ENCODE measurements at regions not wholly inside any gene's neighbourhood (a gene's known extent, or its start where the extent isn't known, plus 50 kb on each side); places are given as distances from the start of the nearest gene placed in this dataset.

DNA sequence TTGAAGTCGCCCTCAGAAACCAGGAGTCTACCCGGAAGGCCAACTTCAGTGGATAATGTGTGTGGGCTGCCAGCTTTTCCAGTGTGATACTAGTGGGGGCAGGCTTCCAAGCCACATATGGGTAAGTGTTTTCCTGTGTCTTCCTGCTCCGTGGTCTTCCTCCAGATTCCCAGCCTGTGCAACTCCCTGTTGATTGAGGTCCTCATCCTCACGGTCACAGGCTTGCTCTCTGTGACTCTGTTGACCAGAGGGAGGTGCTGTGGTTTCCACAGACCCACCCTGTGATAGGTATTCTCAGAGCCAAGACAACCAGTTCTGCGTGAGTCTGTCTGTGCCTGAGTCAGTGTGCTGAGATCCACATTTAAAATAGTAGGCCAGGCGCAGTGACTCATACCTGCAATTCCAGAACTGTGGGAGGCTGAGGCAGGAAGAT, 388.0 kb upstream of the IRX2 start:
- TF ChIP-seq, protein P1, sequence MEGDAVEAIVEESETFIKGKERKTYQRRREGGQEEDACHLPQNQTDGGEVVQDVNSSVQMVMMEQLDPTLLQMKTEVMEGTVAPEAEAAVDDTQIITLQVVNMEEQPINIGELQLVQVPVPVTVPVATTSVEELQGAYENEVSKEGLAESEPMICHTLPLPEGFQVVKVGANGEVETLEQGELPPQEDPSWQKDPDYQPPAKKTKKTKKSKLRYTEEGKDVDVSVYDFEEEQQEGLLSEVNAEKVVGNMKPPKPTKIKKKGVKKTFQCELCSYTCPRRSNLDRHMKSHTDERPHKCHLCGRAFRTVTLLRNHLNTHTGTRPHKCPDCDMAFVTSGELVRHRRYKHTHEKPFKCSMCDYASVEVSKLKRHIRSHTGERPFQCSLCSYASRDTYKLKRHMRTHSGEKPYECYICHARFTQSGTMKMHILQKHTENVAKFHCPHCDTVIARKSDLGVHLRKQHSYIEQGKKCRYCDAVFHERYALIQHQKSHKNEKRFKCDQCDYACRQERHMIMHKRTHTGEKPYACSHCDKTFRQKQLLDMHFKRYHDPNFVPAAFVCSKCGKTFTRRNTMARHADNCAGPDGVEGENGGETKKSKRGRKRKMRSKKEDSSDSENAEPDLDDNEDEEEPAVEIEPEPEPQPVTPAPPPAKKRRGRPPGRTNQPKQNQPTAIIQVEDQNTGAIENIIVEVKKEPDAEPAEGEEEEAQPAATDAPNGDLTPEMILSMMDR (IDR thresholded peaks at IDR 0.05): no peak

DNA sequence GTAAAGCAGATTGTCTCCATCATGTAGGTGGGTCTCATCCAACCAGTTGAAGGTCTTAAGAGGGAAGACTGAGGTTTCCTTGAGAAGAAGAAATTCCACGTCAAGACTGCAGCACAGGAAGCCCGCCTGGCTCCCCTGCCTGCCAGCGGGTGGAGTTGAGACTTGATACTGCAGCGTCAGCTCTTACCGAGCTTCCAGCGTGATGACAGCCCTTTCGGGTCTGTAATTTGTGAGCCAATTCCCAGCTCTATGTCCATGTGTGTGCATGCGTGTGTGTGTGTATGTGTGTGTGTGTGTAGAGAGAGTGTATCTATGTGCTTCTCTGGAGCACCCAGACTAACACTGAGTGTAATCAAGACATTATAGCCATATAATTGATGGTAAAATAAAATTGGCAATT, 379.7 kb upstream of the IRX2 start:
- TF ChIP-seq, protein P1 (IDR thresholded peaks at IDR 0.05): no peak

DNA sequence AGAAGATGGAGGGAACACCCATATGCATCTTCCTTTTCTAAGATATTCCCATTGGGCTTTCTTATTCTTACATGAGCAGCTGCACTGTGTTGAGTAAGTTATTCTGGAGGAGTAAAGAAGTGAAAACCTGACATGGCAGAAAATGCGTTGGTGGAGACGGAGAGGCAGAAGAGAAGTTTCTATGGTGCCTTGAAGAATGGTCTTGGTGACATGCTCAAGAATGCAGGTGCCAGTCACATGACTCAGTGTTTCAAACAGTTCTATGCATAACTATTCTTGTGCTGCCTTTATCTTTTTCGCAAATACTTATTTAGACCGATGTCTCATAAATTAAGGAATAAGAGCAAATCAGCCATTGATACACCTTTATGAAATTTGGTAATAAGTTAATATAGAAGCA, 377.8 kb upstream of the IRX2 start:
- TF ChIP-seq, protein P1 (IDR thresholded peaks at IDR 0.05): no peak

DNA sequence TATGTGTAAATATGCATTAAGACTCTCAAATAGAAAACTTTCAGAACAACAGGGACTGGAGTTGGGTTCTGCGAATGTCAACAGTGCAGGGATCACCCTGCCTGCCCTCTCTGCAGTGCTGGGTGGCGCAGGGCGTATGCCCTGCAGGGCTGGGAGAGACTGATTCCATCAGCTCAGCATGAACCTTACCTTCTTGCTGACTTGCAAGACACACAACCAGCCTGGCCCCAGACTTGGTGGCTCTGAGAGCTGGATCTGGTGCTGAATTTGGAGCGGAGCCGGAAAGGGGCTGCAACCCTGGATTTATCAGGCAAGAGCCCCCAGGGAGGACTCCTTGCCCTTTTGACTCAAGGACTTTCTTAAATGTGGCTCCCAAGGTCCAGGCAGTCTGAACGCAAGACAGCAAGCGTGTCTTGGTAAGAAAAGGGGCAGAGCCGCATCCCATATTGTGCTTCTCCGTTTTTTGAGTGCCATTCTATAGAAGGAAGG, 376.0 kb upstream of the IRX2 start:
- TF ChIP-seq, protein P1 (IDR thresholded peaks at IDR 0.05): no peak

DNA sequence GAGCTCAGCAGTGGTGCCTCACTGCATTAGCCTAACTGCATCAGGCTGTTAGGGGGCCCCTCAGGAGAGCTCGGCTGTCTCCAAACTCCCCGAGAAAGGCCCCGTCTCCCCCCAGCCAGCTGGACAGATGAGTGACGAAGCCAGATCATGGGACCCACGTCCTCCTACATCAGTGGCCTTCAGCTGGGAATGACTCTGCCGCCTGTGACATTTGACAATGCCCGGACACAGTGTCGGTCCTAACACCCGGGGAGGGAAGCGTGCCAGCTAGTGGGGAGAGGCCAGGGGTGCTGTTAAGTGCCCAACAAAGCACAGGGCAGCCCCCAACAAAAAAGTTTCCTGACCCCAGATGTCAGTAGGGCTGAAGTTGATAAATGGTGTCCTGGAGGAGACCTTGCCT, 375.2 kb upstream of the IRX2 start:
- TF ChIP-seq, protein P1 (IDR thresholded peaks at IDR 0.05): no peak

DNA sequence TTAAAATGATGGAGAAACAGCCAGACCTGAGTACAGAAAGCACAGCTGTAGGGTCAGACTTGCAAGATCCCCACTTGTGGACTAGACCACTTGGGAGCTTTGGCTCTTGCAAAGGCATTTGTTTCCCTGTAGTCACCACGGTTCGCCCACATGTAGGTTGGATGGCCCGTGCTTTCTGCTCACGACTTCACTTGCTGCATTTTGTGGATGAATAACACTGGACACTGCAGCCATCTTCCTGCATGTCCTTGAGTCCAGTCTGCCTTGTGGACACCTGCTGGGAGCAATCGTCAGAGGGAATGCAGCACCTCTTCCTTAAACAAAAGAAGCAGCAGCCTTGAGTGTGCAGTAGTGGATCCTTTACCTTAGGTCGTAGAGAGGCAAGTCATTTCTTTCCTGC, 372.9 kb upstream of the IRX2 start:
- TF ChIP-seq, protein P1 (IDR thresholded peaks at IDR 0.05): no peak

DNA sequence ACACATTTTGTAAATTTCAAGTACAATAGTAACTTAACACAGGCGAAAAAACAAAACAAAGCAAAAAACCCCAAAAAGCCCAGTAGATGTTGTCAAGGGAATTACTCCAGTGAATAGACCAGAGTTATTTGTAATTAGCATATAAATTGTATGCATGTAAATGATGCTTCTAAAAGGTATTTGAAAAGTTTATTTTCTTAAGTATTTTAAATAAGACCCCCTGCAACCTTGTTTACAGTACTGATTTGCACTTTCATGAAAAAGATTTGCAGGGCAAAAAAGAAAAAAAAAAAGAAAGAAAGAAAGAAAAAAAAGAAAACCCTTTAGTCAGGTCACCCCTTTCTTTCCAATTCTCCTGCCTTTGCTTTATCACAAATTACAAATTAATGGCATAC, 372.3 kb upstream of the IRX2 start:
- TF ChIP-seq, protein P1 (IDR thresholded peaks at IDR 0.05): no peak

Data from LNCAP (cell line).